GM19395 (cell line): ENCODE measurements at regions not wholly inside any gene's neighbourhood (a gene's known extent, or its start where the extent isn't known, plus 50 kb on each side); places are given as distances from the start of the nearest gene placed in this dataset.
"Not testable (repeated sequence)": the region's sequence is repeated elsewhere in the genome, so short reads cannot be mapped to it uniquely, and the experiment has no call there.

Experiments used
- ATAC-seq: cut with Tn5 transposase; IDR thresholded peaks from one replicate; pipeline ENCODE4 v1.9.1; 2021; ENCODE audit warnings: mild to moderate bottlenecking, moderate library complexity; ENCODE audit not compliant: unreplicated experiment

- no peak for ATAC-seq
These were observed 272.6 kb upstream of the NPSR1 start for GRCh38 chr7:34385384-34385783.

GRCh38 chr7:34389332-34390078, 268.5 kb upstream of the NPSR1 start:
- ATAC-seq = no peak

- ATAC-seq = no peak
These were observed 267.9 kb upstream of the NPSR1 start for GRCh38 chr7:34390103-34390502.

- ATAC-seq = no peak
These were observed 265.0 kb upstream of the NPSR1 start for GRCh38 chr7:34392972-34393371.

- ATAC-seq = no peak
These were observed 261.5 kb upstream of the NPSR1 start for GRCh38 chr7:34396437-34397064.

- ATAC-seq = no peak
These were observed 256.2 kb upstream of the NPSR1 start for GRCh38 chr7:34401776-34402175.

- no peak for ATAC-seq
These were observed 251.0 kb upstream of the NPSR1 start for GRCh38 chr7:34406848-34407530.

DNA sequence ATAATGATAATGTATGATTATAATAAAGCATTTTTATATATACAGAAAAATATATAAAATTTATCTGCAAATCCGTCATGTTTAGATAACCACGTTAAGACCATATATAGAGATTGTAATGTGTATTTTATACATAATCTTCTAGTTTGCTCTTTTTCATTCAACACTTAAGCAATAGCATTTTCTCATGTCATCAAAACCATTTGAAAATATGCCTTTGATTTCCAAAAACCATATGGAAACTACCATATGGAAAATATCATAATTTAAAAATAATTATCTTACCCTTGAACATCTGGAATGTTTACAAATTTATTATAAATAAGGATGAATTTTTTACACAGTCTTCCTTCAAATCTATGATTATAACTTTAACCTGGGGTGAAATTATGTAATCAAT, 250.4 kb upstream of the NPSR1 start:
- no peak for ATAC-seq

GRCh38 chr7:34417781-34418180, 240.2 kb upstream of the NPSR1 start:
- no peak for ATAC-seq

- no peak for ATAC-seq
These were observed 236.5 kb upstream of the NPSR1 start for GRCh38 chr7:34421526-34421925.

GRCh38 chr7:34425194-34425593, 232.8 kb upstream of the NPSR1 start:
- ATAC-seq = no peak

GRCh38 chr7:34425631-34426384, 232.2 kb upstream of the NPSR1 start:
- ATAC-seq = no peak

DNA sequence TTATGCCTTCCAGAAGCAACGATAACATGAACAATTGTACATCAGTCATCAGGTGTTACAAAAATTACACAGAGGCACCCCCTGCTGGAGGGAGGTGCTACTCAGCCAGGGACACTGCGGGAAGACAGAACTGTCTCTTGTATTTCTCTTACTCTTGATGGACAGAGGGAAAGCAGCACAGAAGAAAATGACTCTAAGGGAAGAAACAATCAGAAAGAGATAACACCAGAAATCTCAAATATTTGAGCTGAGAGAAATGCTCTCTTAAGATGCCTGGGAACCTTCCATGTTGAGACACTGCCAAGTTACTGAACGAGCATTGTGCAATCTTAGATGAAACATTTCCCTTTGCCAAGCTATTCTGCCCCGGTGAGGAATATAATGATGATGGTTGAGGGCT, 227.6 kb upstream of the NPSR1 start:
- ATAC-seq = no peak

DNA sequence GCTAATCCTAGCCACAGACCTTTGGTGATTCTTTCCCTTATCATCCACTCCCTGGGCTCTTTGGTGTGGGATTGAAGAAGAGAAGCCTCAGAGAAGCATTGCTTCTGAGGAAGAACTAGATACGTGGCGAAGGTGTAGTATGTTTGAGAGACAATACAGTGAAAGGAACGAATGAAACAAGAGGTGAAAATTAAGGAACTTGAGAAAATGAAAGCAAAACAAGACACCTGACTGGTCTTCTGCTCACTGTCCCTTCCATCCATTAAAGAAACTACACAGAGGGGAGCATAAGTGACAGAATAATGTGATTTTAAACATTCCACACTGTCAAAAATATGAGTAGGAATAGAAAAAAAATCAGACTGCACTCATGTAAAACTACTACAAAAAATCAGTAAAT, 219.6 kb upstream of the NPSR1 start:
- no peak for ATAC-seq

- no peak for ATAC-seq
These were observed 212.4 kb upstream of the NPSR1 start for GRCh38 chr7:34445653-34446052.

DNA sequence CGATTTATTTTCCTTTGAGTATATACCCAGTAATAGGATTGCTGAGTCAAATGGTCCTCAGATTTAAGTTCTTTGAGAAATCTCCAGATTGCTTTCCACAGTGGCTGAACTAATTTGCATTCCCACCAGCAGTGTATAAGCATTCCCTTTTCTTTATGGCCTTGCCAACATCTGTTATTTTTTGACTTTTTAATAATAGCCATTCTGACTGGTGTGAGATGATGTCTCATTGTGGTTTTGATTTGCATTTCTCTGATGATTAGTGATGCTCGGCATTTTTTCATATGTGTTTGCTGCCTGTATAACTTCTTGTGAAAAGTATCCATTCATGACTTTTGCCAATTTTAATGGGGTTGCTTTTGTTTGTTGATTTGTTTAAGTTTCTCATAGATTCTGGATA, 209.5 kb upstream of the NPSR1 start:
- ATAC-seq = not testable (repeated sequence)

DNA sequence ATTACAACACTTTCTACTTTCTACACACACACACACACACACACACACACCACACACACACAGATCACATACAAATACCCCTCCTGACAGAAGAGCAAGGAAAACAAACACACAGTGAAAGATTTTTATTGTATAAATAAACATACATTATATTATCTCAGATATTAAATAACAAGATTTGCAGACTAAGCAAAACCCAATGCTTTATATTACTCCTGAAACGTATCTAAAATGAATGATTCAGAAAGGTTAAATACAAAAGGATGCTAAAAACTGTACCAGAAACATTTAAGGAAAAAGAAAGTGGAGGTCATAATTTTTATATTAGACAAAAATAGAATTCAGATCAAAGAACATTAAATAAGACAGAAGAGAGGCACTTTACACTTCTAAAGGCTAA, 208.3 kb upstream of the NPSR1 start:
- ATAC-seq = no peak

DNA sequence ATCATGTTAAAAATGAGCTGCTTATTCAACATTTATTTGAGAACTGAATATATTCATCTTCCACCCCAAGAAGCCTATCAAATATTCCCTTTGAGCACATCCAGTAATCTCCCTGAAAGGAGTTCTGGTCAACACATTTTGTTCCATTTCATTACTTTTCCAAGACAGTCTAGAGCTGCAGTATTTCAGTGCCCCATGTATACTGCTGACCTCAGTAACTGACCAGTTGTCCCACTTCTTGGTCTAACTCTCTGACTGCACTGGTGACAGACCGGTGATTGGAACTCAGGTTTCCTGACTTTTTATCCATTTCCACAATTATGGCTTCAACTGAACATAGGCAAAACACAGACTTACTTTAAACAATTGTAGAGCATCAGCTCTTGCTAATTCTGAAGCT, 206.8 kb upstream of the NPSR1 start:
- ATAC-seq = no peak

DNA sequence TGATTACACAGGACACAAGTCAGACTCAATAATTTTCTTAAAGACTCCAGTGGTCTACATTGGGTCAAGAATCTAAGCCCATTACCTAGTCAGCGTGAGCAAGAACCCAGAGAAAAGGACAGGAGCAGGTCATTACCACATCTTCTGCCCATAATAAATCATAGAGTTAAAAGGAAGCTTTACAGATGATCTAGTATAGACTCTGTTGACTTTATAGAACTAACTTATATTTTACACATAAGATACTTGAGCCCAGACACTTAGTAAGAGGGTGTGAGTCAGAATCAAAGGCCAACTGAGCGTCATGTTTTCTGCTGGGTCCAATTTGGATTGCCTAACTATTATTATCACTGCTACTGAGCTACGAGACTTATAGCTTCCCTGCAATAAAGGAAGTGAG, 206.1 kb upstream of the NPSR1 start:
- ATAC-seq = no peak

GRCh38 chr7:34452363-34452762, 205.7 kb upstream of the NPSR1 start:
- ATAC-seq = no peak

DNA sequence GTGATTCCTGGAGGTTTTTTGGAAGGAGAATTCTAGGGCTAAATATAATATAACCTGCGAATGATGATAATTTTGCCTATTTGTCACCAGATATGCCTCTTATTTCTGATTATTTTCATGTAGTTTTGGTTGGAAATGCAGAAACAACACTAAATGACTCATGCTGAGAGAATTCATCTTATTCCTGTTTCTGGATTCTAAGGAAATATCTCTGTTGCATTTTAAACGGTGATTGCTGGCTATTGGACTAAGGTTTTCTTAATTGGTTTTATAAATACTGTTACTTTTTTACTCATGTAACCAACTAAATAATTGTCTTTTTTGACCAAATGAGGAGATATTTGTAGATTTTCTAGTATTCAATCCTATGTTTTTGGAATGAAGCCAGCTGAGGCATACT, 204.9 kb upstream of the NPSR1 start:
- no peak for ATAC-seq
